Hematopoietic multipotent progenitor cell treated with erythropoietin and hydrocortisone succinate and interleukin-3 and kit ligand, for 15 days (in vitro differentiated cells): ENCODE measurements at regions not wholly inside any gene's neighbourhood (a gene's known extent, or its start where the extent isn't known, plus 50 kb on each side); places are given as distances from the start of the nearest gene placed in this dataset.

Experiments used
- DNase-seq: peaks from one replicate; pipeline ENCODE4 v3.0.0-alpha.2; 2015; ENCODE audit warnings: low spot score

- no peak for DNase-seq
Measured at GRCh38 chr2:18651842-18652774, 62.7 kb upstream of the NT5C1B start.

GRCh38 chr2:18650221-18650620, 60.9 kb upstream of the NT5C1B start:
- DNase-seq, result no peak

GRCh38 chr2:18649502-18650135, 60.2 kb upstream of the NT5C1B start:
- DNase-seq, result no peak

GRCh38 chr2:18648161-18648560, 58.8 kb upstream of the NT5C1B start:
- DNase-seq, result no peak

DNA sequence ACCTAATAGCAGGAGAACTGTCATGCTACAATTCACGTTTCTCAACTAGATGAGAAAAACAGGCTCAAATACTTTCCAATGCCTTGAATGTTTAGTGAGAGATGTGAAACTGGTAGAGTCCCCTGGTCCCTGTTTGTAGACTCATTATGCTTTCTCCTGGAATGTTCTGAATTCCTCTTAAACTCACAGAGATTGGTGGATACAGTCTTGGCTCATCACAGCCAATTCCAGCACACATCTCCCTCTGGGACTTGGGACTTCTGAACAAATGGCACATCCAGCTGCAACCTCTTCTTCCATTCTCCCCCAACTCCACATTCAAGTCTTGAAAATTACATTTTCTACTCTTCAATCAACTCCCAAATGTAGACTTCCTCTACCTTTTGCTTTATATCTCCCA, 58.4 kb upstream of the NT5C1B start:
- DNase-seq, result no peak

DNA sequence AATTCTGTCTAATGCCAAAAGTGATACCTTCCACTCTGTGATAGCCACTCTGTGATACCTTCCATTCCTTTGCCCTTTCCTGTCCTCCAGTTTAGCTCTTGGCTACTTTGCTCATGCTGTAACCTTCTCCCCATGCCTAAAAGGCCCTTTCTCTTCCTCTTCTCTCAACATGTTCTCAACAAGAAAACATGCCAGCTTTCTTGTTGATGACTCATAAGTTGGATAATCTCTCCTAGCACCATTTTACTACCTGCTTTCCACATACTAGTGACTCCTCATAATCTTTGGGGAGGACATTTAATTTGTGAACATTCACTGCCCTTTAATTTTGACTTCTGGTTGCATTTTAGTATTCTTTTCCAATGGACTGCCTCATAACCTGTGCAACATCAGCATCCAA, 55.9 kb upstream of the NT5C1B start:
- no peak for DNase-seq

- DNase-seq, result no peak
Measured at GRCh38 chr2:18644115-18644462, 54.7 kb upstream of the NT5C1B start.

DNA sequence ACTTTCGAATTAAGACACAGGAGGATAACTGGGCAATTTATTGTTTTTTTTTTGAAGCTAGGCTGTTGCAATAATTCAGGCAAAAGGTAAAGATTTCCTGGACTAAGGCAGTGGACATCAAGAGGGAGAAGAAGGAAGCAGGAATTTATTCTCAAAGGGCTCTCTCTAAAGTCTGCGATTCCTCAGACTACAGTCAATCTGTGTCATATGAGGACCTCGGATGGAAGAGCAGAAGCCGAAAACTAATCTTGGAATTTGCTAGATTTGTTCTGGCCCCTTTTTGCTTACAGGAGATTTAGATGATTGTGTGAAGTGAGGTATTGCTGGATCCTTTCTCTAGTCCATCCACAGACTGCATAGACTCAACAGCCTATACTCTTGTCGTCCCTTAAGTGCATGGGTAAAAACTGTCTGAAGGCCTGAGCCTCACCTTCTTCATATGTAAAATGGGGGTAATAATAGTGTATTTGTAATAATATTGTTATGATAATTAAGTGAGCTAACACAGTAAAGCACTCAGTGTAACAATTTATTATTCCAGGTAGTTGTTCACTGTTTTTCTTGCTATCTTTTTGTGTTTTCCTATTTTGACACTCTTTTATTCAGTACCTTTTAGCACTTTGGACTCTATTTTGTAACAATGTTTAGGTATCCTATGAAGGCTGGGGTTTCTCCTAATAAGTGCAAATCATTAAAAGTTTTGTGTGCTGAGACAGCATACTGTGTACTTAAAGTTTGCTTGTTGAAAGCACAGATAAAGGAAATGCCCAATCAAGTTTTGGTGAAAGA, 54.2 kb upstream of the NT5C1B start:
- no peak for DNase-seq

DNA sequence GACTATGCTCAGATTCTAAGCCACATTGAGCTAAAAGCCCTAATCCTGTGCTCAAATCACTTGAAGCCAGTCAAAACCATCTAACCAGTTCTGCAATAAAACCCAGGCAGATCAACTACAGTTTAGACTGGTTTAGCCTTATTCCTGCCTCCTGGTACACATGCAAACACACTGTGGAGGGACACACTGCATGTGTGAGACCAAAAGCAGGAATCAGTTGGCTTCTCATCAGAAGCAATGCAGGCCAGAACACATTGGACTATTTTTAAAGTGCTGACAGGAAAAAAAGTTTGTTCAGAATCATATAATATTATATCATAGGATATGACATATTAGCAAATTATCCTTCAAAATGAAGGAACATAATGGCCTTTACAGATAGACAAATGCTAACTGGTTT, 52.5 kb upstream of the NT5C1B start:
- no peak for DNase-seq

GRCh38 chr2:18639756-18640453, 50.5 kb upstream of the NT5C1B start:
- DNase-seq, result no peak
